ENCODE measurements at regions not wholly inside any gene's neighbourhood (a gene's known extent, or its start where the extent isn't known, plus 50 kb on each side); places are given as distances from the start of the nearest gene placed in this dataset.
"Not testable (repeated sequence)": the region's sequence is repeated elsewhere in the genome, so short reads cannot be mapped to it uniquely, and the experiment has no call there.

GRCh38 chr2:84217456-84217855 lies 241.6 kb downstream of the SUCLG1 start:
- no peak for DNase-seq (ENCODE audit: low read depth)

- DNase-seq (ENCODE audit: low read depth) = no peak
These were observed 244.6 kb downstream of the SUCLG1 start for GRCh38 chr2:84214455-84214854.

GRCh38 chr2:84212611-84213314 lies 246.3 kb downstream of the SUCLG1 start:
- no peak for DNase-seq (ENCODE audit: low read depth)

GRCh38 chr2:84209941-84210340 lies 249.1 kb downstream of the SUCLG1 start:
- no peak for DNase-seq (ENCODE audit: low read depth)

GRCh38 chr2:84204995-84205394 lies 254.1 kb downstream of the SUCLG1 start:
- no peak for DNase-seq (ENCODE audit: low read depth)

GRCh38 chr2:84202166-84202565 lies 256.9 kb downstream of the SUCLG1 start:
- DNase-seq (ENCODE audit: low read depth) = no peak

GRCh38 chr2:84201158-84201557 lies 257.9 kb downstream of the SUCLG1 start:
- no peak for DNase-seq (ENCODE audit: low read depth)

GRCh38 chr2:84197901-84198300 lies 261.2 kb downstream of the SUCLG1 start:
- no peak for DNase-seq (ENCODE audit: low read depth)

- DNase-seq (ENCODE audit: low read depth) = no peak
These were observed 264.0 kb downstream of the SUCLG1 start for GRCh38 chr2:84194949-84195644.

- DNase-seq (ENCODE audit: low read depth) = no peak
These were observed 264.9 kb downstream of the SUCLG1 start for GRCh38 chr2:84194181-84194580.

GRCh38 chr2:84187258-84187657 lies 271.8 kb downstream of the SUCLG1 start:
- DNase-seq (ENCODE audit: low read depth) = no peak

GRCh38 chr2:84181927-84182326 lies 277.2 kb downstream of the SUCLG1 start:
- DNase-seq (ENCODE audit: low read depth) = no peak

GRCh38 chr2:84177733-84178132 lies 281.3 kb downstream of the SUCLG1 start:
- no peak for DNase-seq (ENCODE audit: low read depth)

- DNase-seq (ENCODE audit: low read depth) = no peak
These were observed 283.1 kb downstream of the SUCLG1 start for GRCh38 chr2:84175970-84176369.

GRCh38 chr2:84175340-84175739 lies 283.7 kb downstream of the SUCLG1 start:
- no peak for DNase-seq (ENCODE audit: low read depth)

- no peak for DNase-seq (ENCODE audit: low read depth)
These were observed 286.0 kb downstream of the SUCLG1 start for GRCh38 chr2:84173041-84173440.

GRCh38 chr2:84170979-84171378 lies 288.1 kb downstream of the SUCLG1 start:
- DNase-seq (ENCODE audit: low read depth) = no peak

- DNase-seq (ENCODE audit: low read depth) = no peak
These were observed 289.2 kb downstream of the SUCLG1 start for GRCh38 chr2:84169871-84170270.

GRCh38 chr2:84168552-84168951 lies 290.5 kb downstream of the SUCLG1 start:
- not testable (repeated sequence) for DNase-seq (ENCODE audit: low read depth)

- no peak for DNase-seq (ENCODE audit: low read depth)
These were observed 293.8 kb downstream of the SUCLG1 start for GRCh38 chr2:84165256-84165655.

GRCh38 chr2:84160453-84160852 lies 298.6 kb downstream of the SUCLG1 start:
- no peak for DNase-seq (ENCODE audit: low read depth)

- no peak for DNase-seq (ENCODE audit: low read depth)
These were observed 300.5 kb downstream of the SUCLG1 start for GRCh38 chr2:84158605-84159004.

GRCh38 chr2:84152462-84152861 lies 306.6 kb downstream of the SUCLG1 start:
- DNase-seq (ENCODE audit: low read depth) = no peak

GRCh38 chr2:84144345-84144744 lies 314.7 kb downstream of the SUCLG1 start:
- DNase-seq (ENCODE audit: low read depth) = no peak
